GM12878 (cell line): ENCODE measurements at regions not wholly inside any gene's neighbourhood (a gene's known extent, or its start where the extent isn't known, plus 50 kb on each side); places are given as distances from the start of the nearest gene placed in this dataset.

Source experiments
- ATAC-seq: fragments of 200-7000 bp; cut with Tn5 transposase; 3 replicates; pipeline ENCODE4 v1.9.1; 2020; ENCODE audit warnings: mild to moderate bottlenecking, moderate library complexity
- BruUV-seq: library from RNA; stranded (reverse); fragments of 400-500 nt; replicated peaks from 2 replicates; lab custom pipeline; 2021; lab: Mats Ljungman, UMichigan
- CTCF ChIA-PET: fragments of 300-600 bp; sonication (Branson Sonifier 250); formaldehyde crosslinking; extraction: SDS; loops from one replicate; lab custom pipeline; 2021; ENCODE audit warnings: inconsistent platforms; lab: Yijun Ruan, JAX
- POLR2A ChIA-PET: fragments of 350-600 bp; formaldehyde crosslinking; extraction: SDS; loops from one replicate; lab custom pipeline; 2021; ENCODE audit warnings: inconsistent platforms; lab: Charles Lee
- RAD21 ChIA-PET: fragments of 300-600 bp; sonication (Branson Sonifier 250); formaldehyde crosslinking; loops from one replicate; lab custom pipeline; 2023; ENCODE audit warnings: antibody characterized with exemption; ENCODE audit not compliant: unreplicated experiment; lab: Charles Lee
- SMC1A ChIA-PET: fragments of 300-600 bp; sonication (Branson Sonifier 250); formaldehyde crosslinking; loops from one replicate; lab custom pipeline; 2023; ENCODE audit not compliant: unreplicated experiment, uncharacterized antibody; lab: Charles Lee
- DNase-seq: peaks from one replicate; pipeline ENCODE4 v3.0.0-alpha.2; 2011; ENCODE audit warnings: low read depth, low spot score
- FAIRE-seq: peaks from 3 replicates; lab custom pipeline; 2011; peaks lifted over from hg19 to GRCh38; lab: Jason Lieb, UNC
- H2AFZ ChIP-seq: 2 replicates; pipeline ENCODE4 v1.6.0; 2011; ENCODE audit warnings: low read depth, low read length, control low read depth; ENCODE audit not compliant: control insufficient read depth
- H3K27ac ChIP-seq: 2 replicates; pipeline ENCODE4 v1.5.1; 2011; ENCODE audit warnings: control low read depth; ENCODE audit not compliant: control insufficient read depth, insufficient read depth
- H3K27me3 ChIP-seq, 2 experiments: replicated peaks in 1 of 2; 2 replicates each; pipeline versions ENCODE4 v1.6.0 to v1.6.1; 2011; ENCODE audit warnings: low read length in 1 of 2; ENCODE audit not compliant: control insufficient read depth in 2 of 2, insufficient read depth in 2 of 2
- H3K36me3 ChIP-seq, 2 experiments: 2 replicates each; pipeline ENCODE4 v1.5.1; 2011; ENCODE audit warnings: low read length in 1 of 2; ENCODE audit not compliant: control insufficient read depth in 2 of 2, insufficient read depth in 2 of 2
- H3K4me1 ChIP-seq: 2 replicates; pipeline ENCODE4 v1.6.1; 2011; ENCODE audit warnings: mild to moderate bottlenecking, low read length, moderate library complexity, mixed read lengths; ENCODE audit not compliant: control insufficient read depth, insufficient read depth
- H3K4me2 ChIP-seq: 2 replicates; pipeline ENCODE4 v1.6.0; 2011; ENCODE audit warnings: control low read depth; ENCODE audit not compliant: control insufficient read depth, insufficient read depth
- H3K4me3 ChIP-seq: fragments of 200-600 bp; sonication (generic); 2 replicates; pipeline ENCODE4 v1.5.1; 2016
- H3K79me2 ChIP-seq: 2 replicates; pipeline ENCODE4 v1.6.0; 2011; ENCODE audit warnings: low read length; ENCODE audit not compliant: control insufficient read depth, insufficient read depth
- H3K9ac ChIP-seq: 2 replicates; pipeline ENCODE4 v1.8.0; 2011; ENCODE audit warnings: low read length, control low read depth, mixed read lengths; ENCODE audit not compliant: control insufficient read depth, insufficient read depth
- H3K9me3 ChIP-seq: replicated peaks from 3 replicates; pipeline ENCODE4 v1.5.1; 2011; ENCODE audit warnings: mild to moderate bottlenecking, low read length; ENCODE audit not compliant: control insufficient read depth, insufficient read depth
- H4K20me1 ChIP-seq: 2 replicates; pipeline ENCODE4 v1.6.0; 2011; ENCODE audit not compliant: control insufficient read depth, insufficient read depth
- BCL11A ChIP-seq: IDR thresholded peaks from 2 replicates; pipeline ENCODE4 v1.6.1; 2011; ENCODE audit warnings: low read depth, low read length
- BMI1 ChIP-seq: fragments of 450-650 bp; IDR thresholded peaks from 2 replicates; pipeline ENCODE4 v1.6.1; 2016; ENCODE audit warnings: mild to moderate bottlenecking, moderate library complexity, borderline replicate concordance
- CHD4 ChIP-seq: fragments of 200-600 bp; sonication (generic); IDR thresholded peaks from 2 replicates; pipeline ENCODE4 v1.6.1; 2016; ENCODE audit warnings: mild to moderate bottlenecking
- CUX1 ChIP-seq: IDR thresholded peaks from 2 replicates; pipeline ENCODE4 v1.6.1; 2012; ENCODE audit warnings: improper control_type of control experiment, low read depth, low read length; ENCODE audit not compliant: insufficient replicate concordance
- EZH2 ChIP-seq: IDR thresholded peaks from 2 replicates; pipeline ENCODE4 v1.6.1; 2012; ENCODE audit warnings: low read depth, mild to moderate bottlenecking, control low read depth, inconsistent platforms, low read length, borderline replicate concordance; ENCODE audit not compliant: control insufficient read depth
- PRDM15 ChIP-seq: fragments of 450-650 bp; formaldehyde crosslinking; IDR thresholded peaks from 2 replicates; pipeline ENCODE4 v1.4.0; 2020; ENCODE audit warnings: mild to moderate bottlenecking, moderate library complexity
- SIN3A ChIP-seq: IDR thresholded peaks from 2 replicates; pipeline ENCODE4 v1.6.1; 2012; ENCODE audit warnings: low read depth, low read length, improper control_type of control experiment
- SPI1 ChIP-seq: IDR thresholded peaks from 2 replicates; pipeline ENCODE4 v1.6.1; 2011; ENCODE audit warnings: low read depth, mild to moderate bottlenecking, low read length, moderate library complexity, borderline replicate concordance; ENCODE audit not compliant: insufficient read depth
- STAT1 ChIP-seq: fragments of 450-650 bp; conservative IDR thresholded peaks from 2 replicates; pipeline ENCODE4 v1.6.1; 2014; ENCODE audit warnings: antibody characterized with exemption, mild to moderate bottlenecking
- ZBTB11 ChIP-seq: fragments of 450-650 bp; formaldehyde crosslinking; IDR thresholded peaks from 2 replicates; pipeline ENCODE4 v1.5.0; 2022; ENCODE audit warnings: mild to moderate bottlenecking, missing genetic modification characterization
- ZNF384 ChIP-seq: IDR thresholded peaks from 2 replicates; pipeline ENCODE4 v1.6.1; 2012; ENCODE audit warnings: low read depth, mild to moderate bottlenecking, low read length, improper control_type of control experiment, borderline replicate concordance
- in situ Hi-C: fragments of 300-500 bp; cut with MboI; formaldehyde crosslinking; loops from 9 replicates; pipeline ENCODE4 v1.14.3; 2018; ENCODE audit warnings: mixed read lengths
- intact Hi-C: fragments of 100-400 bp; cut with micrococcal nuclease; formaldehyde crosslinking; loops from one replicate; pipeline ENCODE4 v1.14.2; 2022; ENCODE audit not compliant: unreplicated experiment

GRCh38 chr21:24096651-24097050 is 1510.6 kb downstream of the MRPL39 start (continued):
- TF ChIP-seq ZBTB11 (CRISPR knock-in tag), result no peak
- TF ChIP-seq SPI1, result no peak
- no peak for TF ChIP-seq BCL11A
- no peak for TF ChIP-seq BMI1
- no peak for TF ChIP-seq PRDM15
- TF ChIP-seq SIN3A, result no peak
- TF ChIP-seq, all 136 proteins: peak for 0

- TF ChIP-seq STAT1 (no peak), CHD4 (no peak), EZH2 (no peak), ZNF384 (no peak), CUX1 (no peak)
- CTCF ChIA-PET, result interaction anchor here (0.6 kb wide), 1 partner anchor 258 kb away, joined by 3 read pairs; no protein-coding TSS in a partner anchor
- no peaks in the 10 kb centered on the region for H3K9me3 ChIP-seq
- RAD21 ChIA-PET, result no interaction called here
- no peaks in the 10 kb centered on the region for H4K20me1 ChIP-seq
- no TSS peak for BruUV-seq
- H3K79me2 ChIP-seq, result no peaks in the 10 kb centered on the region
- no peak overlapping the region for H3K27ac ChIP-seq
- POLR2A ChIA-PET, result no interaction called here
- H3K4me2 ChIP-seq, result no peak overlapping the region
- H3K9ac ChIP-seq, result no peak overlapping the region
- no peaks in the 10 kb centered on the region for H3K27me3 ChIP-seq
- H3K4me3 ChIP-seq, result no peak overlapping the region
- DNase-seq (no peak), FAIRE-seq (no peak), ATAC-seq (no peak)
- H3K4me1 ChIP-seq, result no peaks in the 10 kb centered on the region
- no peaks in the 10 kb centered on the region for H3K36me3 ChIP-seq
- intact Hi-C loops, result no loop called here
- in situ Hi-C loops, result no loop called here
- H2AFZ ChIP-seq, result no peak overlapping the region
- SMC1A ChIA-PET, result interaction anchor here (0.7 kb wide), 1 partner anchor 23 kb away, joined by 3 read pairs; no protein-coding TSS in a partner anchor
These were observed 1514.2 kb downstream of the MRPL39 start for GRCh38 chr21:24093032-24093431.
